COLO668 (cell line): ENCODE measurements at regions not wholly inside any gene's neighbourhood (a gene's known extent, or its start where the extent isn't known, plus 50 kb on each side); places are given as distances from the start of the nearest gene placed in this dataset.
"Not testable (repeated sequence)": the region's sequence is repeated elsewhere in the genome, so short reads cannot be mapped to it uniquely, and the experiment has no call there.

ENCODE experiments used
- DNase-seq: peaks from one replicate; lab custom pipeline; 2025; ENCODE audit not compliant: unreplicated experiment; lab: John Stamatoyannopoulos, UW

DNA sequence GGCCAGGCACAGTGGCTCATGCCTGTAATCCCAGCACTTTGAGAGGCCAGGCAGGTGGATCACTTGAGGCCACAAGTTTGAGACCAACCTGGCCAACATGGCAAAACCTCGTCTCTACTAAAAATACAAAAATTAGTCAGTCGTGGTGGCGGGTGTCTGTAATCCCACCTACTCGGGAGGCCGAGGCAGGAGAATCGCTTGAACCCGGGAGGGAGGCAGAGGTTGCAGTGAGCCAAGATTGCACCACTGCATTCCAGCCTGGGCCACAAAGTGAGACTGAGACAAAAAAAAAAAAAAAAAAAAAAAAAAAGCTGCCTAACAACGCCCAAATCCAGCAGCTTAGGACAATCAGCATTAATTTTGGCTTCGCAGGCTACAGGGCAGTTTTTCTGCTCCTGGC is 167.1 kb downstream of the GOSR1 start:
- DNase-seq = not testable (repeated sequence)

DNA sequence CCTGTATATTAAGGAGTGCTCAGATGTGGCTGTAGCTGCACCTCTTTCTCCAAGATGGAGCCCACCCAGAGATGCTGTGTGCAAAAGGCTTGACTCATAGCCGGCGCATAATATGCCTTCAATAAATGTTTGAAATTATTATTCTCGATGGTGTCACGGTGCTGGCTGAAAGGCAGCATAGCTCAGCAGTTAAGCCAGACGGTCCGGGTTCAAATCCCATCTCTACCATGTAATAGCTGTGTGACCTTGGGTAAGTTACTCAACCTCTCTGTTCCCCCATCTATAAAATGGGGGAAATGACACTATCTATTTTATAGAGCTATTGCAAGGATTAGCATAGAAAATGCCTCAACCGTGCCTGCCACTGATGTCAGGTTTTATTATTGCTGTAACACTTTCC is 164.2 kb downstream of the GOSR1 start:
- not testable (repeated sequence) for DNase-seq

DNA sequence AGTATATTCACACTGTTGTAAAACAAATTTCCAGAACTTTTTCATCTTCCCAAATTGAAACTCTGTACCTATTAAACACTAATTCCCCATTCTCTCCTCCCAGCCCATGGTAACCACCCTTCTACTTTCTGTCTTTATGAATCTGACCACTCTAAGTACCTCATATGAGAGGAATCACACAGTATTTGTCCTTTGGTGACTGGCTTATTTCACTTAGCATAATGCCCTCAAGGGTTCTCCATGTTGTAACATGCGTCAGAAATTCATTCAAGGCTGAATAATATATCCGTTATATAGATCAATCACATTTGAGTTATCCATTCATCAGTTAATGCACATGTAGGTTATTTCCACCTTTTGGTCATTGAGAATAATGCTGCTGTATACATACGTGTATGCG is 162.2 kb downstream of the GOSR1 start:
- not testable (repeated sequence) for DNase-seq

GRCh38 chr17:30638968-30639367 is 161.8 kb downstream of the GOSR1 start:
- DNase-seq = not testable (repeated sequence)

- DNase-seq = not testable (repeated sequence)
Observed at GRCh38 chr17:30631651-30632050, 154.4 kb downstream of the GOSR1 start.

- not testable (repeated sequence) for DNase-seq
Observed at GRCh38 chr17:30625380-30625779, 148.2 kb downstream of the GOSR1 start.

- DNase-seq = not testable (repeated sequence)
Observed at GRCh38 chr17:30624180-30624579, 147.0 kb downstream of the GOSR1 start.

DNA sequence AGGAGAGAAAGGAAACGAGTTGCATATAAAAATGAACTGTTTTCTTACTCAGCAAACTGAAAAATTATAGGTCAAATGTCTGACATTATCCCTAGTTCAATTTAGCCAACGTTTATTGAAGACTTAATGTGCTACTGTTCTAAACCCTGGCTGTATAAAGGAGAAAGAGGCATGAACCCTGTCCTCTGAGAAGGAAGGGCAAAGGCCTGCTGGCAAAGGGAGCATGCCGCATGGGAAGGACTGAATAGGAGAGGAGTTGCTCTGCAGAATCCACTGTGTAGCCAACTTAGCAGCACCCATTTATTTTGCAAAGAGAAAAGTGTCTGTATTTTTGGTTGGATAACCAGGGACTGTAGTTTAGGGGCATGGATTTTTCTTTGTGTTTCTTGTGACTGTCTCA is 132.5 kb downstream of the GOSR1 start:
- DNase-seq = not testable (repeated sequence)

DNA sequence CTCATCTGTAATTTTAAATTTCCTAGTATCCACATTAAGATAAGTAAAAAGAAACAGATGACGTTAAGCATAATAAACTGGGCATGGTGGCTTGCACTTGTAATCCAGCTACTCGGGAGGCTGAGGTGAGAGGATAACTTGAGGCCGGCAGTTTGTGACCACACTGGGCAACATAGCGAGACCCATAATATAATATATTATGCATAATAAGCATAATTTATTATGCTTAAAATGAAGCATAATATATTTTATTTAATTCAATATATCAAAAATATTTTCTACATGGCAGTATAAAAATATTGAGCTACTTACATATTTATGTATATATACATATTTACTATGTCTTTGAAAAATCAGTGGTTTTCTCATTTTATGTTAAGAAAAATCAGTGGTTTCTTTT is 128.3 kb downstream of the GOSR1 start:
- DNase-seq = no peak

GRCh38 chr17:30605027-30605426 is 127.8 kb downstream of the GOSR1 start:
- DNase-seq = no peak

DNA sequence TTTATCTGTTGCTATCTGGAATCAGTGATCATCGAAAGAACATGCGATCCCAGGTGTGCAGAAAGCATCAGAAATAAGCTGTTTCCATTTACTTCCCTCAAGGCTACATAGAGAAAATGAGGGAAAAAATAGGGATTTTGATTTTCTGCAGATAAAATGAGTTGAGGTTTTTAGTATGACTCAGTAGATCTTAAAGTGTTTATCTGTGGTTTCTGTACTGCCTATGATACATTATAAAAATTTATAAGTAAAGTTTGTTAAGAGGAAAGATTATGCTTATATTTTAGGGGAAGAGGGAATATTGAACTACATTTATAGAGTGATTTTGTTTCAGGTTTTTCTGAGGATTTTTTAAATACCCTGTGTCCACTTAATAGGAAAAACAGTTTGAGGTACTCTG is 125.2 kb downstream of the GOSR1 start:
- not testable (repeated sequence) for DNase-seq

DNA sequence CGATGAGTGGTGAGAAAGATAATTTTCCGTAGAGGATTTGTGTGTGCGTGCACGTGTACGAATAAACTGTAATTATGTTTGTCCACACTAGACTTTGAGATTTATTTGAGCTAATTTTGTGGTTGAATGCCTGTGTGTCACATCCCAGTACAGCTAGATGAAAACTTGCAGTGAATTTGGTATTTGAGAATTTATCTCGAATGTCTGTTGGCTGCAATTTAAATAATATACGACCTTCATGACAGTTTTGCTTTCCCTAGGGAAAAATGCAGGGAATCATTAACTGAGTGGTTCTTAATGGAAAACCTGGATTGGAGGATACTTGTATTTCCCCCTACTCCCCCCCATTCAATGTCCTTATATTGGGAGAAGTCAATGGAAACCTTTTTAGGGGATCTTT is 124.8 kb downstream of the GOSR1 start:
- DNase-seq = not testable (repeated sequence)

DNA sequence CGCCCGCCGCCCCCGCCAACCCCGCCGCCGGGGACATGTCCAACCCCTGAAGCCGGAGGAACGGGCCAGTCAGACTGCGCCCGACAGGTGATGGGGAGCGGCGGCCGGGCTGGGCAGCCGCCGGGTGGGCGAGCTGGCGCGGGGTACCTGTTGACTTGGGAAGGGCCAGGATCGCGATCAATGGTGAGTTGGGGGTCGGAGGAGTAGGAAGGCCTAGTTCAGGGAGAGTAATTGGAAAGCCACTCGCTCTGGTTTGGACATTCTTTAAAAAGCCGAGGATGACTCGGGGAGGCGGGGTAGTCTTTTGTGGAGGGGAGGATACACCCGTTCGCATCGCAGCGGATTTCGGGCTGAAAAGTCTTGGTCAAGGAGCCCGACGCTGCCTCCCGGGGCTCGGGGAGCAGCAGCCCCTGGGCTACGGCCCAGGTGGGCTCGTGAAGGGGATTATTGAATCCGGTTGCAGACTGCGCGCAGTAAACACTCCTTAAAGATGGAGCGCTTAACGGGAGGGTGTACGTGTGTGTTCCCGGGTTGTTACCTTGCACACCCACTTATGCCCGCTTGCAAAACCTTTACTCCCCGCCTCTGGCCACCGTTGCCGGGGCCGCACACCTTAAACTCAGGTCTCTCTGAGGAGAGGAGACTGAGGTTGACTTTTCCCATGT is 123.8 kb downstream of the GOSR1 start:
- peak; percentile 13 for DNase-seq

DNA sequence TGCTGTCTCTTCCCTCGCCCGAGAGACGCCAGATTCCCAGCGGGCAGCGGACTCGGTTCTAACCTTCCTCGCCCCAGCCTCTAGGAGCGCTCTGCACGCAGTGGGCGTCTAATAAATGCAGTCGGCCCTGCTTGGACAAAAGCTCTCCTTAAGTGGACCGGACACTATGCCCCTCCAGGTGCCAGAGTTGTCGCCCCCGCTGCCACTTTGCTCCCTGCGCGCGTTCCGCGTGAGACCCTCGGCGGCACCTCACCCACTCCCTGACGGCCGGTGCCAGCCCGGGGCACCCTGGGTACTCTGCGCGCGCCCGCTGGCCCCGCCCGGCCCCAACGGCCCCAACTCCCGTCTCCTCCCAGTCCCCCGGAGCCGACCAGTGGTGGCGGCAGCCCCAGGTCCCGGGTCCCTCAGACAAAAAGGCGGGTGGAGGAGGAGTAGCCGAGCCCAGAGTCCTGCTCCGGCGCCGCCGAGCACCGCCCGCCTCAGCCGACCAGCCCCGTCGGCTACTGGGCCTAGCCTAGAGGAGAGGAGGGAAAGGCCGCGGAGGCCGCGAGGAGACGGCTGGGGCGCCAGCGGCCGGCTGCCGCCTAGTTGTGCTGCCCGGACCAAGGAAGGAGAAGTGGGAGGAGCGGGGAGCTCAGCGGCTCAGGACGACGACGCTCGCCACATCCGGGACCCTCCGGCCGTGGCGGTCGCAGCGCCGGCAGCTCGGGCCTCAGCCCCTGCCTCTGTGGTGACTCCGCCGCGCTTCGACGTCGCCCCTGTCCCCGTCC is 123.0 kb downstream of the GOSR1 start:
- peak; percentile 78 for DNase-seq

DNA sequence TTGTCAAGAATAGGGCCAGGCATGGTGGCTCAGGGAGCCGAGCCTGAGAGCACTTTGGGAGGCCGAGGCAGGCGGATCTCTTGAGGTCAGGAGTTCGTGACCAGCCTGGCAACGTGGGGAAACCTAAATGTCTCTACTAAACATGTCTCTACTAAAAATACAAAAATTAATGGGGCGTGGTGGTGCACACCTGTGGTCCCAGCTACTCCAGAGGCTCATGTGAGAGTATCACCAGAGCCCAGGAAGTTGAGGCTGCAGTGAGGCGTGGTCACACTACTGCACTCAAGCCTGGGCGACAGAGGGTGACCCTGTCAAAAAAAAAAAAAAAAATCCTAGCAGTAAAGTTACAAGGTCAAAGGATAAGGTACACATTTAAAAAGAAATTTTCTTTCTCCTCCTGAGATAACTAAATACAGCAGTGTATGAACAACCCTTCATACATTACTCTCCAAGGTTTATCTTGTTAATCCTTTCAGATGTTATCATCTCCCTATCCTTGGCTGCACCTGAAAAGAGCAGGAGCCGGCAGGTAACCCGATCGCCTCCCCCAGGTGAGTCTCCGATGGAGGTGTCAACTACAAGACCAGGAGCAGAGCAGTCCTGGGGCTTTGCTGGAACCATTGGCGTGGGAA is 122.3 kb downstream of the GOSR1 start:
- DNase-seq = no peak

DNA sequence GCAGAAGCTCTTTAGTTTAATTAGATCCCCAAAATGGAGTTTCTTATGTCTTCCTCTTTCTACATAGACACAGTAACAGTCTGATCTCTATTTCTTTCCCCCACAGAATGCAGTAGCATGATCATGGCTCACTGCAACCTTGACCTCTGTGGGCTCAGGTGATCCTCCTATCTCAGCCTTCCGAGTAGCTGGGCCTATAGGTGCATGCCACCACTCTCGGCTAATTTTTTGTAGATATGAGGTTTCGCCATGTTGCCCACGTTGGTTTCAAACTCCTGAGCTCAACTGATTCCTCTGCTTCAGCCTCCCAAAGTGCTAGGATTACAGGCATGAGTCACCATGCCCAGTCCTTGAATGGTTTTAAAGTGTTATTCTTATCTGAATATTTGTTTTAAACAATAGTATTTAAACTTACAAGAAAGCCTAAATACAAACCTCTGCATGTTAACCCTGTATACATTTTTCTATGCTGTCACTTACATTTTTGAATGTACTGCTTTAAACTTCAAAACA is 120.6 kb downstream of the GOSR1 start:
- DNase-seq = no peak

DNA sequence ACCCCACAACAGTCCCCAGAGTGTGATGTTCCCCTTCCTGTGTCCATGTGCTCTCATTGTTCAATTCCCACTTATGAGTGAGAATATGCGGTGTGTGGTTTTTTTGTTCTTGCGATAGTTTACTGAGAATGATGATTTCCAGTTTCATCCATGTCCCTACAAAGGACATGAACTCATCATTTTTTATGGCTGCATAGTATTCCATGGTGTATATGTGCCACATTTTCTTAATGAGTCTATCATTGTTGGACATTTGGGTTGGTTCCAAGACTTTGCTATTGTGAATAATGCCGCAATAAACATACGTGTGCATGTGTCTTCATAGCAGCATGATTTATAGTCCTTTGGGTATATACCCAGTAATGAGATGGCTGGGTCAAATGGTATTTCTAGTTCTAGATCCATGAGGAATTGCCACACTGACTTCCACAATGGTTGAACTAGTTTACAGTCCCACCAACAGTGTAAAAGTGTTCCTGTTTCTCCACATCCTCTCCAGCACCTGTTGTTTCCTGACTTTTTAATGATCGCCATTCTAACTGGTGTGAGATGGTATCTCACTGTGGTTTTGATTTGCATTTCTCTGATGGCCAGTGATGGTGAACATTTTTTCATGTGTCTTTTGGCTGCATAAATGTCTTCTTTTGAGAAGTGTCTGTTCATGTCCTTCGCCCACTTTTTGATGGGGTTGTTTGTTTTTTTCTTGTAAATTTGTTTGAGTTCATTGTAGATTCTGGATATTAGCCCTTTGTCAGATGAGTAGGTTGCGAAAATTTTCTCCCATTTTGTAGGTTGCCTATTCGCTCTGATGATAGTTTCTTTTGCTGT is 120.0 kb downstream of the GOSR1 start:
- DNase-seq = not testable (repeated sequence)

DNA sequence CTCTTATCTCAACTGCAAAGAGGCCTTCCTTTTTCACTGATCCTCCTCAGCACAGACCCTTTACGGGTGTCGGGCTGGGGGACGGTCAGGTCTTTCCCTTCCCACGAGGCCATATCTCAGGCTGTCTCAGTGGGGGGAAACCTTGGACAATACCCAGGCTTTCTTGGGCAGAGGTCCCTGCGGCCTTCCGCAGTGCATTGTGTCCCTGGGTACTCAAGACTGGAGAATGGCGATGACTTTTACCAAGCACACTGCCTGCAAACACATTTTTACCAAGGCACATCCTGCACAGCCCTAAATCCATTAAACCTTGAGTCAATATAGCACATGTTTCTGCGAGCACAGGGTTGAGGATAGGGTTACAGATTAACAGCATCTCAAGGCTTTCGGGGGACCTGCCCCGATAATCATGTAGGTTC is 117.8 kb downstream of the GOSR1 start:
- not testable (repeated sequence) for DNase-seq

DNA sequence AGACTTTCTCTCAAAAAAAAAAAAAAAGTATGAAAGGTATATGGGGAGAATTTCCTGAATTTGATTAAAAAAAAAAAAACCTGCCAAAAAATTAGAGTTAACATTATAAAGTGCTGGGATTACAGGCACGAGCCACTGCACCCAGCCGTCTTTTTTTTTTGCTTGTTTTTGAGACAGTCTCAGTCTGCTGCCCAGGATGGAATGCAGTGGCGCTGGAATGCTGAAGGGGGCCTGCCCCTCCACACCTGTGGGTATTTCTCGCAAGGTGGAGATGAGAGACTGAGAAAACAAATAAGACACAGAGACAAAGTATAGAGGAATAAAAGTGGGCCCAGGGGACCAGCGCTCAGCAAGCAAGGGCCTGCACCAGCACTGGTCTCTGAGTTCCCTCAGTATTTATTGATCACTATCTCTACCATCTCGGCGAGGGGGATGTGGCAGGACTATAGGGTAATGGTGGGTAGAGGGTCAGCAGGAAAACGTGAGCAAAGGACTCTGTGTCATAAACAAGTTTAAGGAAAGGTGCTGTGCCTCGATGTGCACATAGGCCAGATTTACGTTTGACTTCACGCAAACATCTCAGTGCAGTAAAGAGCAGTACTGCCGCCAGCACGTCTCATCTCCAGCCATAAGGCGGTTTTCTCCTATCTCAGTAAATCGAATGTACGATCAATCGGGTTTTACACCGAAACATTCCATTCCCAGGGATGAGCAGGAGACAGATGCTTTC is 117.2 kb downstream of the GOSR1 start:
- DNase-seq = no peak

DNA sequence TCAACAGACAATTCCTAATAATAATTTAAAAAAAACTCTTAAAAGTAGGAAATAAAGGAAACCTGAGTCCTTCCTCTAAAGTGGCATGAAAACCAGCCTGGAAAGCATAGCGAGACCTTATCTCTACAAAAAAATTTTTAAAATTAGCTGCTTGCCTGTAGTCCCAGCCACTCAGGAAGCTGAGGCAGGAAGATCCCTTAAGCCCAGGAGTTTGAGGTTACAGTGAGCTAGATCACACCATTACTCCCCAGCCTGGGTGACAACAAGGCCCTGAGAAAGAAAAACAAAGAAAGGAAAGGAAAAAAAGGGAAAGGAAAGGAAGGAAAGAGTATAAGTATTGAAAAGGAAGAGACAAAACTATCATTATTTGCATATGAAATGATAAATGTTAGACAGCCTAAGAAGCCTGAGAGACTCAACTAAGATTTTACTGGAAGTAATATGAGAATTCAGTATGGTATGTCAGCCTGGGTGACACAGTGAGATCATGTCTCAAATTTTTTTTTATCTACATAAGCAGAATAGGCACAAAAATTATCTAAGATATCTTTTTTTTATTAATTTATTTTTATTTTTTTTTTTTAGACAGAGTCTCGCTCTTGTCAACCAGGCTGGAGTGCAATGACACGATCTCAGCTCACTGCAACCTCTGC is 113.0 kb downstream of the GOSR1 start:
- DNase-seq = no peak
